GM20000 (cell line): ENCODE measurements at regions not wholly inside any gene's neighbourhood (a gene's known extent, or its start where the extent isn't known, plus 50 kb on each side); places are given as distances from the start of the nearest gene placed in this dataset.

ENCODE experiments used
- DNase-seq: peaks from one replicate; pipeline ENCODE4 v3.0.0; 2012; ENCODE audit warnings: low spot score
- CTCF ChIP-seq: IDR thresholded peaks from 2 replicates; pipeline ENCODE4 v1.5.1; 2012; ENCODE audit warnings: mild to moderate bottlenecking, control low read depth; ENCODE audit errors: extremely low read depth, missing control alignments

- DNase-seq = no peak
- no peak for TF ChIP-seq CTCF
These were observed 113.5 kb upstream of the CDH4 start for GRCh38 chr20:61138566-61138965.

- DNase-seq = no peak
- no peak for TF ChIP-seq CTCF
These were observed 113.0 kb upstream of the CDH4 start for GRCh38 chr20:61139031-61139430.

- no peak for TF ChIP-seq CTCF
- no peak for DNase-seq
These were observed 111.5 kb upstream of the CDH4 start for GRCh38 chr20:61140576-61140975.

GRCh38 chr20:61146023-61146422, 106.0 kb upstream of the CDH4 start:
- no peak for DNase-seq
- TF ChIP-seq CTCF = no peak

- TF ChIP-seq CTCF = no peak
- no peak for DNase-seq
These were observed 102.4 kb upstream of the CDH4 start for GRCh38 chr20:61149636-61150035.

GRCh38 chr20:61157301-61157700, 94.8 kb upstream of the CDH4 start:
- no peak for TF ChIP-seq CTCF
- DNase-seq = no peak

- no peak for DNase-seq
These were observed 91.9 kb upstream of the CDH4 start for GRCh38 chr20:61159957-61160686.

More at GRCh38 chr20:61159957-61160686, 91.9 kb upstream of the CDH4 start:
- no peak for TF ChIP-seq CTCF
